ENCODE measurements at regions not wholly inside any gene's neighbourhood (a gene's known extent, or its start where the extent isn't known, plus 50 kb on each side); places are given as distances from the start of the nearest gene placed in this dataset.

DNA sequence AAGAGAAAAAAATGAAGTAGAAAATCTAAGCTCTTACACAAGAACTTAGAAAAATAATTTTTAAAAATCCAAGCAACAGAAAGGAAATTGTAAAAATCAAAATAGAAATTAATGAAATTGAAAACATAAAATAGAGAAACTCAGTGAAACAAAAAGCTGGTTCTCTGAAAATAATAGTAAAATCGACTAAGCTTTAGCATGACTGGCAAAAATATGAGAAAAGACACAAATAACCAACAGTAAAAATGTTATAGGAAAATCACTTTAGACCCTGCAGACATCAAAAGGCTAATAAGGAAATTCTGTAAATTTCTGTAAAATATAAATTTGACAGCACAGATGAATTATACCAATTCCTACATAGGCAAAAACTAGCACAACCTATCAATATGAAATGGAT, 768.9 kb upstream of the LRRTM1 start:
- H3K79me2 ChIP-seq (ENCODE audit: control insufficient read depth, insufficient read depth, low read length), result no peaks in the 10 kb centered on the region
- H2AFZ ChIP-seq (ENCODE audit: control insufficient read depth, low read depth, low read length), result no peak overlapping the region
- CTCF ChIA-PET, result no interaction called here
- H3K36me3 ChIP-seq (ENCODE audit: control insufficient read depth in 2 of 2, insufficient read depth in 2 of 2, low read length in 1 of 2), result no peaks in the 10 kb centered on the region
- H3K4me1 ChIP-seq (ENCODE audit: control insufficient read depth, insufficient read depth, low read length), result no peaks in the 10 kb centered on the region
- POLR2A ChIA-PET, result no interaction called here
- no TSS peak for BruUV-seq (replicated peaks)
- RAD21 ChIA-PET (ENCODE audit: unreplicated experiment), result no interaction called here
- H3K9me3 ChIP-seq (replicated peaks; ENCODE audit: control insufficient read depth, insufficient read depth, low read length), result no peaks in the 10 kb centered on the region
- SMC1A ChIA-PET (ENCODE audit: uncharacterized antibody, unreplicated experiment), result interaction anchor here (0.7 kb wide), 1 partner anchor 250 kb away, joined by 3 read pairs; no protein-coding TSS in a partner anchor
- FAIRE-seq (no peak), ATAC-seq (no peak), DNase-seq (ENCODE audit: low read depth, low spot score) (no peak)
- intact Hi-C loops (cut with micrococcal nuclease; ENCODE audit: unreplicated experiment), result no loop called here
- no peaks in the 10 kb centered on the region for H3K27me3 ChIP-seq (replicated peaks in 1 of 2; ENCODE audit: control insufficient read depth in 2 of 2, insufficient read depth in 2 of 2, low read length in 1 of 2)
- in situ Hi-C loops (cut with MboI), result no loop called here
- H3K9ac ChIP-seq (ENCODE audit: control insufficient read depth, insufficient read depth, low read length), result no peak overlapping the region
- H3K4me2 ChIP-seq (ENCODE audit: control insufficient read depth, insufficient read depth), result no peak overlapping the region
- no peak overlapping the region for H3K4me3 ChIP-seq
- 0% methylated on average over 1 of the region's 1 CpG for WGBS (ENCODE audit: insufficient coverage, insufficient replicate concordance, low lambda C conversion rate, missing lambda C conversion rate)
- no peak overlapping the region for H3K27ac ChIP-seq (ENCODE audit: control insufficient read depth, insufficient read depth)
- no peaks in the 10 kb centered on the region for H4K20me1 ChIP-seq (ENCODE audit: control insufficient read depth, insufficient read depth)
- no peak for TF ChIP-seq KAT2A (conservative IDR thresholded peaks at IDR 0.05; ENCODE audit: control insufficient read depth, low read depth, low read length)
- TF ChIP-seq, protein P1, sequence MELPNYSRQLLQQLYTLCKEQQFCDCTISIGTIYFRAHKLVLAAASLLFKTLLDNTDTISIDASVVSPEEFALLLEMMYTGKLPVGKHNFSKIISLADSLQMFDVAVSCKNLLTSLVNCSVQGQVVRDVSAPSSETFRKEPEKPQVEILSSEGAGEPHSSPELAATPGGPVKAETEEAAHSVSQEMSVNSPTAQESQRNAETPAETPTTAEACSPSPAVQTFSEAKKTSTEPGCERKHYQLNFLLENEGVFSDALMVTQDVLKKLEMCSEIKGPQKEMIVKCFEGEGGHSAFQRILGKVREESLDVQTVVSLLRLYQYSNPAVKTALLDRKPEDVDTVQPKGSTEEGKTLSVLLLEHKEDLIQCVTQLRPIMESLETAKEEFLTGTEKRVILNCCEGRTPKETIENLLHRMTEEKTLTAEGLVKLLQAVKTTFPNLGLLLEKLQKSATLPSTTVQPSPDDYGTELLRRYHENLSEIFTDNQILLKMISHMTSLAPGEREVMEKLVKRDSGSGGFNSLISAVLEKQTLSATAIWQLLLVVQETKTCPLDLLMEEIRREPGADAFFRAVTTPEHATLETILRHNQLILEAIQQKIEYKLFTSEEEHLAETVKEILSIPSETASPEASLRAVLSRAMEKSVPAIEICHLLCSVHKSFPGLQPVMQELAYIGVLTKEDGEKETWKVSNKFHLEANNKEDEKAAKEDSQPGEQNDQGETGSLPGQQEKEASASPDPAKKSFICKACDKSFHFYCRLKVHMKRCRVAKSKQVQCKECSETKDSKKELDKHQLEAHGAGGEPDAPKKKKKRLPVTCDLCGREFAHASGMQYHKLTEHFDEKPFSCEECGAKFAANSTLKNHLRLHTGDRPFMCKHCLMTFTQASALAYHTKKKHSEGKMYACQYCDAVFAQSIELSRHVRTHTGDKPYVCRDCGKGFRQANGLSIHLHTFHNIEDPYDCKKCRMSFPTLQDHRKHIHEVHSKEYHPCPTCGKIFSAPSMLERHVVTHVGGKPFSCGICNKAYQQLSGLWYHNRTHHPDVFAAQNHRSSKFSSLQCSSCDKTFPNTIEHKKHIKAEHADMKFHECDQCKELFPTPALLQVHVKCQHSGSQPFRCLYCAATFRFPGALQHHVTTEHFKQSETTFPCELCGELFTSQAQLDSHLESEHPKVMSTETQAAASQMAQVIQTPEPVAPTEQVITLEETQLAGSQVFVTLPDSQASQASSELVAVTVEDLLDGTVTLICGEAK (IDR thresholded peaks at IDR 0.05; ENCODE audit: borderline replicate concordance), result no peak
- no peak for TF ChIP-seq MEF2A (IDR thresholded peaks at IDR 0.05; ENCODE audit: insufficient read depth, low read depth, low read length)
- TF ChIP-seq, protein P2, sequence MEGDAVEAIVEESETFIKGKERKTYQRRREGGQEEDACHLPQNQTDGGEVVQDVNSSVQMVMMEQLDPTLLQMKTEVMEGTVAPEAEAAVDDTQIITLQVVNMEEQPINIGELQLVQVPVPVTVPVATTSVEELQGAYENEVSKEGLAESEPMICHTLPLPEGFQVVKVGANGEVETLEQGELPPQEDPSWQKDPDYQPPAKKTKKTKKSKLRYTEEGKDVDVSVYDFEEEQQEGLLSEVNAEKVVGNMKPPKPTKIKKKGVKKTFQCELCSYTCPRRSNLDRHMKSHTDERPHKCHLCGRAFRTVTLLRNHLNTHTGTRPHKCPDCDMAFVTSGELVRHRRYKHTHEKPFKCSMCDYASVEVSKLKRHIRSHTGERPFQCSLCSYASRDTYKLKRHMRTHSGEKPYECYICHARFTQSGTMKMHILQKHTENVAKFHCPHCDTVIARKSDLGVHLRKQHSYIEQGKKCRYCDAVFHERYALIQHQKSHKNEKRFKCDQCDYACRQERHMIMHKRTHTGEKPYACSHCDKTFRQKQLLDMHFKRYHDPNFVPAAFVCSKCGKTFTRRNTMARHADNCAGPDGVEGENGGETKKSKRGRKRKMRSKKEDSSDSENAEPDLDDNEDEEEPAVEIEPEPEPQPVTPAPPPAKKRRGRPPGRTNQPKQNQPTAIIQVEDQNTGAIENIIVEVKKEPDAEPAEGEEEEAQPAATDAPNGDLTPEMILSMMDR (IDR thresholded peaks at IDR 0.05 in 2 of 3, conservative IDR thresholded peaks at IDR 0.05 in 1 of 3; ENCODE audit: control insufficient read depth in 2 of 3, extremely low read depth in 1 of 3, insufficient read depth in 1 of 3, low read depth in 3 of 3, low read length in 3 of 3), result no peak
- TF ChIP-seq, protein P3, sequence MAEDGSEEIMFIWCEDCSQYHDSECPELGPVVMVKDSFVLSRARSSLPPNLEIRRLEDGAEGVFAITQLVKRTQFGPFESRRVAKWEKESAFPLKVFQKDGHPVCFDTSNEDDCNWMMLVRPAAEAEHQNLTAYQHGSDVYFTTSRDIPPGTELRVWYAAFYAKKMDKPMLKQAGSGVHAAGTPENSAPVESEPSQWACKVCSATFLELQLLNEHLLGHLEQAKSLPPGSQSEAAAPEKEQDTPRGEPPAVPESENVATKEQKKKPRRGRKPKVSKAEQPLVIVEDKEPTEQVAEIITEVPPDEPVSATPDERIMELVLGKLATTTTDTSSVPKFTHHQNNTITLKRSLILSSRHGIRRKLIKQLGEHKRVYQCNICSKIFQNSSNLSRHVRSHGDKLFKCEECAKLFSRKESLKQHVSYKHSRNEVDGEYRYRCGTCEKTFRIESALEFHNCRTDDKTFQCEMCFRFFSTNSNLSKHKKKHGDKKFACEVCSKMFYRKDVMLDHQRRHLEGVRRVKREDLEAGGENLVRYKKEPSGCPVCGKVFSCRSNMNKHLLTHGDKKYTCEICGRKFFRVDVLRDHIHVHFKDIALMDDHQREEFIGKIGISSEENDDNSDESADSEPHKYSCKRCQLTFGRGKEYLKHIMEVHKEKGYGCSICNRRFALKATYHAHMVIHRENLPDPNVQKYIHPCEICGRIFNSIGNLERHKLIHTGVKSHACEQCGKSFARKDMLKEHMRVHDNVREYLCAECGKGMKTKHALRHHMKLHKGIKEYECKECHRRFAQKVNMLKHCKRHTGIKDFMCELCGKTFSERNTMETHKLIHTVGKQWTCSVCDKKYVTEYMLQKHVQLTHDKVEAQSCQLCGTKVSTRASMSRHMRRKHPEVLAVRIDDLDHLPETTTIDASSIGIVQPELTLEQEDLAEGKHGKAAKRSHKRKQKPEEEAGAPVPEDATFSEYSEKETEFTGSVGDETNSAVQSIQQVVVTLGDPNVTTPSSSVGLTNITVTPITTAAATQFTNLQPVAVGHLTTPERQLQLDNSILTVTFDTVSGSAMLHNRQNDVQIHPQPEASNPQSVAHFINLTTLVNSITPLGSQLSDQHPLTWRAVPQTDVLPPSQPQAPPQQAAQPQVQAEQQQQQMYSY (CRISPR knock-in tag; IDR thresholded peaks at IDR 0.05), result no peak
- no peak for TF ChIP-seq SUPT20H (IDR thresholded peaks at IDR 0.05; ENCODE audit: borderline replicate concordance, control insufficient read depth, low read depth, low read length)
- TF ChIP-seq ETV6 (conservative IDR thresholded peaks at IDR 0.05 in 1 of 2, IDR thresholded peaks at IDR 0.05 in 1 of 2; ENCODE audit: borderline replicate concordance in 1 of 2, low read depth in 1 of 2), result no peak
- no peak for TF ChIP-seq PAX8 (IDR thresholded peaks at IDR 0.05)
- no peak for TF ChIP-seq TCF7 (IDR thresholded peaks at IDR 0.05; ENCODE audit: borderline replicate concordance)
- no peak for TF ChIP-seq NFIC (IDR thresholded peaks at IDR 0.05; ENCODE audit: low read depth, low read length)
- TF ChIP-seq TCF12 (IDR thresholded peaks at IDR 0.05; ENCODE audit: low read depth, low read length), result no peak
- TF ChIP-seq, protein P4, sequence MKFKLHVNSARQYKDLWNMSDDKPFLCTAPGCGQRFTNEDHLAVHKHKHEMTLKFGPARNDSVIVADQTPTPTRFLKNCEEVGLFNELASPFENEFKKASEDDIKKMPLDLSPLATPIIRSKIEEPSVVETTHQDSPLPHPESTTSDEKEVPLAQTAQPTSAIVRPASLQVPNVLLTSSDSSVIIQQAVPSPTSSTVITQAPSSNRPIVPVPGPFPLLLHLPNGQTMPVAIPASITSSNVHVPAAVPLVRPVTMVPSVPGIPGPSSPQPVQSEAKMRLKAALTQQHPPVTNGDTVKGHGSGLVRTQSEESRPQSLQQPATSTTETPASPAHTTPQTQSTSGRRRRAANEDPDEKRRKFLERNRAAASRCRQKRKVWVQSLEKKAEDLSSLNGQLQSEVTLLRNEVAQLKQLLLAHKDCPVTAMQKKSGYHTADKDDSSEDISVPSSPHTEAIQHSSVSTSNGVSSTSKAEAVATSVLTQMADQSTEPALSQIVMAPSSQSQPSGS (IDR thresholded peaks at IDR 0.05; ENCODE audit: low read length), result no peak
- no peak for TF ChIP-seq BHLHE40 (IDR thresholded peaks at IDR 0.05; ENCODE audit: borderline replicate concordance in 1 of 2, low read depth in 2 of 2, low read length in 1 of 2)
